Hematopoietic multipotent progenitor cell treated with erythropoietin and hydrocortisone succinate and interleukin-3 and kit ligand, for 15 days (in vitro differentiated cells): ENCODE measurements at regions not wholly inside any gene's neighbourhood (a gene's known extent, or its start where the extent isn't known, plus 50 kb on each side); places are given as distances from the start of the nearest gene placed in this dataset.
A peak's percentile ranks its signal among the peaks of the same experiment; 100 is the strongest.
"Not testable (repeated sequence)": the region's sequence is repeated elsewhere in the genome, so short reads cannot be mapped to it uniquely, and the experiment has no call there.

Experiments
- DNase-seq: peaks from one replicate; pipeline ENCODE4 v3.0.0-alpha.2; 2015; ENCODE audit warnings: low spot score

DNA sequence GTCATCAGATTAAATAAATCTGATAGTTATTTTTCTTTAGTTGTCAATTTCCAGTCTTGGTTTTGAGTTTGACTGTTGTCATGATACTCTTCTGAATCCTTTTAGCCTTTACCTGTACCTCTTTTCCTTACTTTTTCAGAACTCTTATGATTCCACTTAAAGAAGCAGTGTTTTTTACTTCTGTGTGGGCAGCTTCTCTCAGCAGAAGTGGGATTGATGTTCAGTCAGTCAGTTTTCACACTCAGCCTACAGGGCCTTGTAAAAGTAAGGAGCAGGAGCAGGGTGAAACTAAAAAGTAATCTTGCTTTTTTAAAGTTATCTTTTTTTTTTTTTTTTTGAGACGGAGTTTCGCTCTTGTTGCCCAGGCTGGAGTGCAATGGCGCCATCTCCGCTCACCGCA, 75.1 kb downstream of the HAUS1 start:
- DNase-seq: no peak

DNA sequence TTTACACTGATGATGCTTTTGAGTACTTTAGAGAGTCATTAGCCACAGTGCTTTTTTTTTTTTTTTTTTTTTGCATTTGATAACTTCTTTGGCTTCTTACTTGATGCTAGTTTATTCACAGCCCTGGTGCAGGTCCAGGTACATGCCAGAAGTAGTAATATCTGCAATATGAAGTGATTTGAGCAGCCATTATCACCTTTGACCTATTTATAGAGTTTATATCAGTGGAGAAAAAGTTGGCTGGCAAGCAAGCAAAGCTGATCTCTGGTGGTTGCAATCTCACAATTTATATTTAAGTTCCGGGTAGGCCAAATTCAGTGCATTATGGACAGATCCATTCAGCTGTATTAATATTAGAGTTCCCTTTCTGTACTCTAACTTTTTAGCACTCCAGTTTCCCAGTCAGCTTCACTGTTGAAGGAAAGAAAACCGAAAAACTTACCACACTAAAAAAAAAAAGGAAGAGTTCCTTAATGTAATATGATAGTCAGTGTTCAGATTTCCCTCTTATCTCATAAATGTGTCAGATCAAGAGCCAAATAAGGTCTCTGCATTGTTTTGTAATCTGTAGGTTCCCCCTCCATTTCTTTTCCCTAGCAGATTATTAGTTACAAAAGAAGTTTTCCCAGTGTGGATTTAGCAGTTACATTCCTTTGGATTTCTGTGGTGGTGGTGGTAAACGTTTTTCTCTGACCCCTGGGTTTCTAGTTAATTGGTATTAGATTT, 78.6 kb downstream of the HAUS1 start:
- no peak for DNase-seq

DNA sequence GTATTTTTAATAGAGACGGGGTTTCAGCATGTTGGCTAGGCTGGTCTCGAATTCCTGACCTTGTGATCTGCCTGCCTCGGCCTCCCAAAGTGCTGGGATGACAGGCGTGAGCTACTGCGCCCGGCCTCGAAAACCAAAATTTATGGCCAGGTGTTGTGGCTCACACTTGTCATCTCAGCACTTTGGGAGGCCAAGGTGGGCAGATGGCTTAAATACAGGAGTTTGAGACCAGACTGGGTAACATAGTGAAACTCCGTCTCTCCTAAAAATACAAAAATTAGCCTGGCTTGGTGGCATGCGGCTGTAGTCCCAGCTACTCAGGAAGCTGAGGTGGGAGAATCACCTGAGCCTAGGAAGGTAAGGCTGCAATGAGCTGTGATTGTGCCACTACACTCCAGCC, 80.1 kb downstream of the HAUS1 start:
- DNase-seq: not testable (repeated sequence)

DNA sequence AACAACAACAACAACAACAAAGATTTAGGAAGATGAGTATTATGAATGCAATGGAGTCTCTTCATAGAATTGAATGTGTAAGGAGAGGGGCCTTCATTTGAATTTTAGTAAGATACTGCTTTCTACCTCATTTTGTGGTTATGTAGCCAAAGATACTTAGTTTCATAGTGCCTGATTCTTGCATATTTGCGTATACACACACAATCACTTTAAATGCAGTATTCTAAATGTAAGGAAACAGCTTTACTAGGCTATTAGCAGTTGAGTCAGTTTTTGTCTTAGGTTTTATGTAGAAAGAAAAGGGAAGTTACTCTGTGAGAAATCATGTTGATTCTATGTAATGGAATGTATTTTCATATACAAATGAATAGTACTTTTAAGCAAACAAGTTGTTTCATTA, 80.5 kb downstream of the HAUS1 start:
- no peak for DNase-seq

DNA sequence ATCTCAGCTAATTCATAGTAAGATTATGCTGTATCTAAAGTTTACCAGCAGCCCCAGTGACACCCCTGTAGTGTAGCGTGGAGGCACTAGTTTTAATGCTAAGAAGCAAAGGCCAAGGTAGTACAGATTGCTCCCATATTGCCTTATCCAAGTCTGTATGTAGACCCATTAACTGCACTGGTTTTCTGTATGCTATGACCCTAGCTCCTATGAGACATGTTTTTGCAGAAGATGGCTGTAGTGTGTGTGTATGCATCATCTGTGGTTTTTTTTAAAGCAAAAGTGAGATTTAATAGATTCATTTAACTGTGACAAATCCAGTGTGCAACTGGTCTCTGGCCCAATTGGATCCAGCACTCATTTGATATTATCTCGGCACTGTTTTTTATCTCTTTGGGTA, 86.5 kb downstream of the HAUS1 start:
- DNase-seq: no peak

DNA sequence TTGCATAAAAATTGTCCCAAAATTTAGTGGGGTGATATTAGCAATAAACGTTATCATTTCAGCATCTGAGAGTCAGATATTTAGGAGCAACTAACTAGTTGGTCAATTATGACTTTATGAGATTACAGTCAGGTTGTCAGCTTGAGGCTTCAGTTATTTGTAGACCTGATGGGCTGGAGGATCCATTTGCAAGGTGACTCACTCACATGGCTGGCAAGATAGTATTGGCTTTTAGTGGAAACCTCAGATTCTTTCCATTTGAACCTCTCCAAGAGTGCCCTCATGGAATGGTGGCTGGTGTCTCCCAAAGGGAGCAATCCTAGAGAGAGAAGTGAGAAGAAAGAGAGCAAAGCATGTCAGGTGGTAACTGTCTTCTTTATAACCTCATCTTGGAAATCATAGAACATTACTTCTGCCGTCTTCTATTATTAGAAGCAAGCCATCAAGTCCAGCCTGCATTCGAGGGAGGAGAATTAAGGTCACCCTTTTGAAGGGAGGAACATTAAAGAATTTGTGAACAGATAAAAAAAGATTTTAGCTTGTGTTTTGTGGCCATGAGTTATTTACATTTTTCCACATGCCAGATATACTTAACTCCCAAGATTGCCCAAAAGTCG, 92.5 kb downstream of the HAUS1 start:
- DNase-seq: no peak

DNA sequence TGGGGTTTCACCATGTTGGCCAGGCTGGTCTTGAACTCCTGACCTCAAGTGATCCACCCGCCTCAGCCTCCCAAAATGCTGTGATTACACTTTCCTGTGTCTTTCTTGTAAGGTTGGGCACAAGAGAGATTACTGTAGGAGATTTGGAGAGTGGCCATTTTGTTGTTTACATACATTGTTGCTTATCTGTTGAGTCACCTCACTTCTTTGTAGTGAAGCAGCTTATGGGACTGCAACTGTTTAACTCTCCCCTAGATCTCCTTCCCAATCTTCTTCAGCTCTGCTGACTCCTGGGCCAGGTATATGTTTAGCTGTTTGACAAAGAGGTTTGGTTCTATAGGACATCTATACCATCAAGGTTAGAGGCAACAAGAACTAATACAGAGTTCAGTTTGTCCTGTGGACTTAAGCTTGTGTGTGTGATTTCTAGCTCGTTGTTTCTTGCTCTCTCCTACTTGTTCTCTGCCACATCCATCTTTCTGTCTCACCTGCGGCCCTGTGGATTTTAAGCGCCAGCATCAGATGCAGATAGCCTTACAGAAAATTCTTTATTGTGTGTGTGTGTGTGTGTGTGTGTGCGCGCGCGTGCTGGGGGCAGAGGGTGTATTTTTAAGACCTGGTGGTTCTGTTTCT, 95.4 kb downstream of the HAUS1 start:
- no peak for DNase-seq

DNA sequence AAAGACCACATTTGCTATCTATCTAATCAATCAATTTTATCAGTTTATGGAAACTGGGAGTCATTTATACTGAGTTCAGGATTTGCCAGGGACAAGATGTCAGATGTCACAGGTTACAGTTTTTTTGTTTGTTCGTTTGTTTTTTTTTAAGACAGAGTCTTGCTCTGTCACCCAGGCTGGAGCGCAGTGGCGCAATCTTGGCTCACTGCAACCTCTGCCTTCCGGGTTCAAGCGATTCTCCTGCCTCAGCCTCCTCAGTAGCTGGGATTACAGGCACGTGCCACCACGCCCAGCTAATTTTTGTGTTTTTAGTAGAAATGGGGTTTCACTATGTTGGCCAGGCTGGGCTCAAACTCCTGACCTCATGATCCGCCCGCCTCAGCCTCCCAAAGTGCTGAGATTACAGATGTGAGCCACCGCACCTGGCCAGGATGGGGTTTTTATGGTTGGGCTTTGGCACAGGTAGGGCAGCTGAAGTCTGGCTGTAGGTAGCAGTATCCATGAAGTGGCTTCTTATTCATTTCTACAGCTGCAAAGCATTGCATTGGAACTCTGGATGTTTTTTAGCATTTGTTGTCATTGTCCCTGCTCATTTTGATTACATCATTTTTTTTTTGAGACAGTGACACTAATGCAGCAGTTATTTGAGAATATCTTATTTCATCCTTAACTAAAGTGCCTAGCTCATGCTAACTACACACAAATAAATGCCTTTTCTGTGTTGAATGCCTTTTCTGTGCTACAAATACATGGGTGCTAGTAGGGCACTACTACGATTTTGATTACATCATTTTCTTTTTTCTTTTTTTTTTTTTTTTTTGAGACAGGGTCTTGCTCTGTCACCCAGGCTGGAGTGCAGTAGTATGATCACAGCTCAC, 96.2 kb downstream of the HAUS1 start:
- DNase-seq: not testable (repeated sequence)

DNA sequence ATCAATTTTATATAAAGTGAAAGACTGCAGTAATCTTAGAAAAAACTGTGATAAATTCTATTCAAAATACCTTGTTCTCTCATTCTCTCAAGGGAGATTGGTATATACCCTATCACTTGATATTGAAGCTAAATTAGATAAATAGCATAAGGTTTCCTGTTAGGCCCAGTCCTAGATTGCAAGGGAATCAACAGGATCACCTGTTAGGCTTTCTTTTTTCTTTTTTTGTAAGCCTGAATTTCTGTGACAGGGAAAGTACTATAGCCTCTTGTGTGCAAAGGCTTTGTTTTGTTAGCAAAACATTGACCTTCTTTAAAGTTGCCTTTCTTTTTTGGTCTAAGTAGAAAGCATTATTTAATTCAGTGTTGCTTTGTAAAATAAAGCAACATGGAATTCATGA, 100.0 kb downstream of the HAUS1 start:
- DNase-seq: no peak

DNA sequence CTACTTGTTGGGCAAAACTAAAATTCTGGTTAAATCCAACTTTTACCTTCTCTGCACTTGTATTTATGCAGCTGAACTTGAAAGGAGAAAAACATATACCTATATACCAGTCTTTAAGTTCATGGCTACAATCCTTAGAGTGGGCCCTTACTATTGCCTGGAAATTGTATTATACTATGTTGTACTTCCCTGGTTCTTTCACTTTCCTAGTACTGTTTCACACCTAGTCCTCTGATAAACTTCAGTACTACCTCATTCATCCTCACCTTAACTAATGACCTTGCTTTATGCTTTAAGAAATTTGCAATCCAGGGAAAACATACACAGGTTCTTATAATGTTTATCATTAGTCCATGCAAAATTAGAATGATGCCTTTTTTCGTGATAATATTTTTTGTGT, 103.8 kb downstream of the HAUS1 start:
- no peak for DNase-seq

DNA sequence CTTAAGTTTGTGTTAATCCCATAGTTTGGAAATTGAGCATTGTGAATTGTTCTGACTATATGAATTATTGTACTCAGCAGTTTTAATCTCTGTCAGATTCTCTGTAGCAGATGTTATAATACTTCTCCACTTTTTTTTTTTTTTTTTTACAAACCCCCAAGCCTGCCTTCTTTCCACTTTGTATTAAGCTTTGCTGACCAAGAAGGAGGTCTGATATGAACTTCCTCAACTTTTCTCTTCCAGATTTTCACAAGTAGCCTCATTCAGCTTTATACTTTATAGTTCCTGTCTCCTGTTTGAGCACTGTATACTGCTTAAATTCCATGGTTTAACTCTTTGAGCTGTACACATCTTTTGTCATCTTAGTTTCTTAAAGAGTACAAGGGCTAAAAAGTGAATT, 105.0 kb downstream of the HAUS1 start:
- DNase-seq: no peak

DNA sequence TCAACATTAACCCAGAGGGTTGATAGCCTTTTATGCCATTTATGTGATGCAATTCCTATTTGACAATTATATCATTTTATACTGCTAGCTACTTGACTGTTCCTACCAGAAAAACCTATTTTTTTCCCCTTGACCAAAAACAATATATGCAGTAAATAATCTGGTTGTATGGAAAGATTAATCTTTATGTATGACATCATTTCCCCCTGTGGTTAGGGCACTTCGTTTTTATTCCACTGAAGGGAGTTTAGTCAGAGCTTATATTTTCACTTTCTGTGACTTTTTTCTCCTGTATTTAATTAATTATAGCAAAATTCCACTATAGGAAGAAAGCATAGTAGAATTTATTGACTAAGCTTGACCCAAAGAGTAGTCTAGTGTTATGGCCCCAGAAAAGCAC, 107.6 kb downstream of the HAUS1 start:
- DNase-seq: no peak

DNA sequence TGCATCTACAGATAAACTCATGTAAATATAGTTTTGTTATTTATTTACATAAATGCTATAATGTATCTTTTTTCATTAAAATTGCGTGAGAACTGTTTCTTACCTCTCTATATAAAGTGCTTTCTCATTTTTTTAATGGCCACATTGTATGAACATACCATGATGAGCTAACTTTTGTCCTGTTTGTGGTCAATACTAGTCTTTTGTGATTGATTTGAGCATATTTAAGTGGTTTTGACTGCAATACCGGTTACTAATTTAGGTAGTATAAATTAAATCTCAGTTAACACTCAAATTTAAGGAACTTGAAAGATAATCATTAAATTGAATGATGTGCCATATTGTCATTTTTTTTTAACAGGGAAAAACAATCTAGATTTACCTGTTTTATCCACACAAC, 108.2 kb downstream of the HAUS1 start:
- no peak for DNase-seq

DNA sequence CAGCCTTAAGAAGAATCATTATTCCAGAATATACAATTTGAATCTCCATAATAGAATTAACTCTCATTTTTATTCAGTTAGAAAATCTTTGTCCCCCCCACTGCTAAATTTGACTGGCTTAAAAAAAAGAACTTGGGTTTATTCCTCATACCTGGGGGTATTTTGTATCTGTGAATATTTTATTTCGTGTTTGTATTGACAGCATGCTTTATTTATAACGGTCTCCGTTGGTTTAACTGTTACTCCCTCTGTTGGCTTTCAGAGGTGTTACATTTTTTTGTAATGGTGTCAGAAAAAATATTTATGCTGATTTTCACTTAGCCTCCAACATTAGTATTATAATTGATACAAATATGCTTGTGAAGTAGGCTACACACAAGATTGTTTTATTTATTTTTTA, 109.1 kb downstream of the HAUS1 start:
- peak; percentile 54 for DNase-seq

DNA sequence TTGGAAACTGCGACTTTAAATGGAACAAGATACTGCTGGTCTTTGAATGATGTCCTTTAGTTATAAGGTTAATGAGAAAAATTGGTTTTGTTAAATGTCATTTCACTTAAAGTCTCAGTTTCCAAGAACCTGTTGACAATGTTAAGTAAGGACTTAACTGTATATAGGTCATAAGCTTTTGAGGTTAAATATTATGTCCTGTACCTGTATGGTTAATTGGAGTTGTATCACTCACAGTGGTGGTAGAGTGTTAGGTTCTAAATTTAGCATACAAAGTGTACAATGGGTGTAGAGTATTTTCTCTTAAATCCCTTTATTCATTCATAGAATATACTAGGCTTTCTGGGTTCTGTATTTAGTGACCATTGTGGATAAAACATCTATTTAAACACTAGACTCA, 110.2 kb downstream of the HAUS1 start:
- no peak for DNase-seq

DNA sequence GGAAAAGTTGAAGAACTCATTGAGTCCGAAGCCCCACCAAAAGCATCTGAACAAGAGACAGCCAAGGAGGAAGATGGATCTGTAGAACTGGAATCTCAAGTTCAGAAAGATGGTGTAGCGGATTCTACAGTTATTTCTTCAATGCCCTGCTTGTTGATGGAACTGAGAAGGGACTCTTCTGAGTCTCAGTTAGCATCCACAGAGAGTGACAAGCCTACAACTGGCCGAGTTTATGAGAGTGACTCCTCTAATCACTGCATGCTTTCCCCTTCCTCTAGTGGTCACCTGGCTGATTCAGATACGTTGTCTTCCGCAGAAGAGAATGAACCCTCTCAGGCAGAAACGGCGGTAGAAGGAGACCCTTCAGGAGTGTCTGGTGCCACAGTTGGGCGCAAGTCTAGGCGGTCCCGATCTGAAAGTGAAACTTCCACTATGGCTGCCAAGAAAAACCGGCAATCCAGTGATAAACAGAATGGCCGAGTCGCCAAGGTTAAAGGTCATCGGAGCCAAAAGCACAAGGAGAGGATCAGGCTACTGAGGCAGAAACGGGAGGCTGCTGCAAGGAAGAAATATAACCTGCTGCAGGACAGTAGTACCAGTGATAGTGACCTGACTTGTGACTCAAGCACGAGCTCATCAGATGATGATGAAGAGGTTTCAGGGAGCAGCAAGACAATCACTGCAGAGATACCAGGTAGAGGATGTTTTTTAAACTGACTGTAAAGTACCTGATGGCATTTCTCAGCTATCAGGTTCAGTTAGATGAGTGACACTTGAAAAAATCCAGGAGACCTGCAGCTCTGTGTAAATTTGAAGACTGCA, 111.9 kb downstream of the HAUS1 start:
- no peak for DNase-seq

DNA sequence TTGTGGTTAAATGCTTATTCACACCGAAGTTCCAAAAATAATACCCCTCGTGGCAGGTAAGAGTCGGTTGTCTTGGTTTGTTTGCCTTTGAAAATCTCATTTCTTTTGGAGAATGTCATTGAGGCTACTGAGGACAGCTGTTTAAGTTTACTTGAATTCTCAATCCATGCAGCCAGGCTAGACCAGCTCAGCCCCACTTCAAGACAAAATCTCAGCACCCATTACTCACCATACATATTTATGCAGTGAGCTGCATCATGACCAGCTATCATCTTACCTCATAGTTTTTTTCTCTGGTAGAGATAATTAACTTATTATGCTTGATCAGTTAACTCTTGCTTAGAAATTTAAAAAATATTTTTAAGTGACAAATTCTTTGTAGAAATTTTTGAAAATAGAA, 115.9 kb downstream of the HAUS1 start:
- no peak for DNase-seq

DNA sequence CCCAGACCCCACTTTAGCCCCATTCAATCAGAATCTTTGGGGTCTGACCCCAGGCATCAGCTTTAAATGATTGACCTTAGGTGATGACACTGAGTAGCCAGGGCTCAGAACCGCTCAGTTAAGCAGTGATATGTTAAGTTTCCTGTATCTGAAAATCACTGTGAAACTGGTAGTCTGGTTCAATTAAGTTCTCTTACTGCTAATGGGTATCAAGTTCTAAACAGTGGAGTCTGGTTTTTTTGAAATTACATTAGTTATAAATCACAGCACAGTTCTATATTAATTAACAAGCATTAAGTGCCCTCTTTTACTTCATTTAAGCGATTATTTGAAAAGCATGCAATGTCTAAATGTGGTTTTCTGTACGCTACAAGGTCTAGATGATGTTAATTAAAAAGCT, 117.9 kb downstream of the HAUS1 start:
- no peak for DNase-seq

DNA sequence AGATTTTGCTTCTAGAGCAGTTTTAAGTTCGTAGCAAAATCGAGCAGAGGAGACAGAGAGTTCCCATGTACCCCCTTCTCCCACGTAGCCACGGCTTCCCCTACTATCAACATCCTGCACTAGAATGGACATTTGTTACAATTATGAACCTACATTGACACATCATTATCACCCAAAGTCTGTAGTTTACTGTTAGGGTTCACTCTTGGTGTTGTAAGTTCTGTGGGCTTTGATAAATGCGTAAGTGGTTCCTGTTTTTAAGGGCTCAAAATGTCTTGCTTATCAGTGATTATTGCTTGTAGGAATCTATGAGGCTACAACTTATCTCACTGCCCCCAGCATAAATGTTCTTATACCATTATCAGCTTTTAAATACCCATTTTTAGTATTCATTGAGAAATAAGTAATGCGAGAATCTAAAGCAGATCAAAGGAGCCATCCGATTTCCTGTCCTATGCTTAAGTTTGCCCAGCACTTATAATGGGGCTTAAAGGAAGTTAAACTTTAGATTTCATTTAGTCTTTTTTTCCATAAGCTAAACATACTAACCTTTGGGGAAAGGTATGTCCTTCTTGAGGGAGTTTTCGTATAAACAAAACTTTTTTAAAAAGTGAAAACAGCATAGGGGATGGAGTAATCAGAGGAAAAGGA, 118.7 kb downstream of the HAUS1 start:
- peak; percentile 21 for DNase-seq

DNA sequence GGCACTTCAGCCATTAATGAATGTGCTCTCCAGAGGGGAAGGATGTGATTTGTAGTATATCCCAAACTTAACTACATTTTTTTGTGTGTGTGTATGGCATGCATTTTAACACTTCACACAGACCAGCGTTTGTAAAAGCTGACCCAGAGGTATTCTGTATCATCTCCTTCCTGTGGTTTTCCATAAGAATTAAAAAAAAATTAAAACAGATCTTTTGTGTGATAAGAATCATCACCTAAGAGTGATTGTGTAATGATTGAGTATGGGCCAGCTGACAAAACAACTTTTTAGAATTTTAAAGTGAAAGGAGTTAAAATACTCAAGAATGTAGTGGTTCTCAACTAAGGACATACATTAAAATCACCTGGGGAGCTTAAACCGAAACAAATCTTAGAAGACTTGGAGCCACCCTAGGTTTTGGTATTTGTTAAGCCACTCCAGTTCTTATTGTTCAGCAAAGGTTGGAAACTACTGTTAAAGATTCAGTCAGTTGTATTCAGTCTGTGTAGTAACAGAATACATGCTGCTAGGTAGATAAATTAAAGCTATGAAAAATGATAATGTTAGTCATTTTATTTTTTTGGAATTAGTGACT, 120.1 kb downstream of the HAUS1 start:
- DNase-seq: no peak

DNA sequence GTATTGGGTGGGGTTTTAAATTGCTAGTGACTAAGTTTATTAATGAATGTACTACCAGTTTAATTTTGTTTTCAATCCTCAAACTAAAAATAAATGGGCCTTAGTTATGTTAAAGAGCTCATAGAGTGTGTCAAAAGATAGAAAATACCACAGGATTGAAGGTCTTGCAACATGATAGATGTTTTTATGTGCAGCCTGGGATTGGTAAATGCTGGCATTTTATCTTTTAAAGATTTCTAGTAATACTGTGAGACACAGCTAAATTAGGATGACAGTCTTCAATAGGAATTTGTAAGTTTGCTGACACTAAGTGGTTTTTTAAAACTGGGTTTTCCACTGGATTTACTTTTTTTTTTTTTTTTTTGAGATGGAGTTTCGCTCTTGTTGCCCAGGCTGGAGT, 122.3 kb downstream of the HAUS1 start:
- no peak for DNase-seq
